D721Med (cell line): ENCODE measurements at regions not wholly inside any gene's neighbourhood (a gene's known extent, or its start where the extent isn't known, plus 50 kb on each side); places are given as distances from the start of the nearest gene placed in this dataset.

Experiments
- DNase-seq: peaks from one replicate; pipeline ENCODE4 v3.0.0; 2011; ENCODE audit warnings: low spot score; ENCODE audit not compliant: insufficient read length
- FAIRE-seq: peaks from 2 replicates; lab custom pipeline; 2011; peaks lifted over from hg19 to GRCh38; lab: Jason Lieb, UNC
- CTCF ChIP-seq: IDR thresholded peaks from 2 replicates; pipeline ENCODE4 v1.5.1; 2012; ENCODE audit warnings: mild to moderate bottlenecking, control low read depth; ENCODE audit not compliant: insufficient read depth; ENCODE audit errors: missing control alignments

GRCh38 chr2:8416001-8416571 is 265.8 kb upstream of the ID2 start:
- DNase-seq (no peak), FAIRE-seq (no peak)
- no peak for TF ChIP-seq CTCF

DNA sequence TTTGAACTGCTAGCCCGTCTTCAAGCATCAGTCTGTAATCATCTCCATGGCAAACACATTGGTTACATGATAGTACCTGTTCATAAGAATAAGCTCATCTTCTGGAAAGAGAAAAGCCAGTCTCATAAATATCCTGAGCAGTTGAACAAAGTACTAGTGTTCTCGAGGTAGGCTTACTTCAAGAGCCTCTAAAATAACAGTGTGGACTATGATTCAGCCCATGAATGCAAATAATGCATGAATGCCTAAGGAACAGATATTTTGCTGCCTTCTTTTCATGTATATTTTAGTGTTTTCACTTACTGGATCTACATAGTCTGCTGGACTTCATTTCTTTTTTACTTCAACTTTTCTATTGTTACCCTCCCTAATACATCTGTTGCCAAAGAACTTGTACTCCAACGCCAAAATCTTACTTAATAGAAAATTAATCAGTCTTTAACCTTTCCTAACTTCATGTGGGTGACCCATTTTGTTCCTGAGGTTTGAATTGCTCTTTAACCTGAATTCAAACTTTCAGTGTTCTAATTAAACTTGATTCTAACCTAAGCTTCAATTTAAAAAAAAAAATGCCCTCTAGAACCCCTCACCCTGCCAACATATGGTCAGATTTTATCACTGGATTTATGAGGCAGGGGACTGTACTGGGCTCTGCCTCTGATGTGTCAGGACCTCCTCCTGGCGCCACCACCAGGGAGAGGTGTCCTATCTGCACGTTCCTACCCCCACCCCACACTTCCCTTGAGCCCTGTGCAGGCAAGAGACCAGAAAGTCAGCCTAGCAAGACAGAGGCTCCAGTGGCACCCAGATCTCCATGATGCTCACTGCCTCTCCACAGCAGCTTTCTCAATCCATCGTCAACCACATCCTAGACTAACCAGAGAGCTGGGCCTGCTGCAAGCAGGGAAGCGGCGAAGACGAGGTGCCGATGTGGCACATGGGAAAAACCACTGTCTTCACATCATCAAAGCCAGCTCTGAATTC is 264.7 kb upstream of the ID2 start:
- FAIRE-seq, result no peak
- DNase-seq, result no peak
- TF ChIP-seq CTCF, result no peak

DNA sequence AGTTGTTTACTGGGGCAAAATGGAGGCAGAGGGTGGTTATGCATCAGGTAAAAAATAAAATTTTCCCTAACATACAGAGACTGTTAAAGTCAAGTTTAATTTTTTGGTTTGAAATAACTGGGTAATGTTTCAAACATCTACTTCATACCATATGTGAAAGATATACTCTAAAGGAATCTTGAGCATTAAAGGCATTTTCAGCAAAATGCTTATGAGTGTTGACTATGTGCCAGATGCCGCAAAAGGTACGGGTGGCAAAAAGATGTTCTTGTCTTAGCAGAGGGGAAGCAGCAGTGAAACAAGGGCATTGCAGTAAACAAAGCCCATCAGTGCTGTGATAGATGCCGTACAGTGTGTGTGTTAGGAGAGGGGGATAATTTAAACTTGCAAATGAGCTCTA is 263.1 kb upstream of the ID2 start:
- FAIRE-seq (no peak), DNase-seq (no peak)
- no peak for TF ChIP-seq CTCF

GRCh38 chr2:8421658-8422449 is 260.0 kb upstream of the ID2 start:
- no peak for FAIRE-seq

GRCh38 chr2:8422450-8422800 is 259.4 kb upstream of the ID2 start:
- no peak for TF ChIP-seq CTCF
- DNase-seq, result no peak
- FAIRE-seq, result no peak

More at GRCh38 chr2:8421658-8422449, 260.0 kb upstream of the ID2 start:
- DNase-seq, result no peak
- no peak for TF ChIP-seq CTCF

DNA sequence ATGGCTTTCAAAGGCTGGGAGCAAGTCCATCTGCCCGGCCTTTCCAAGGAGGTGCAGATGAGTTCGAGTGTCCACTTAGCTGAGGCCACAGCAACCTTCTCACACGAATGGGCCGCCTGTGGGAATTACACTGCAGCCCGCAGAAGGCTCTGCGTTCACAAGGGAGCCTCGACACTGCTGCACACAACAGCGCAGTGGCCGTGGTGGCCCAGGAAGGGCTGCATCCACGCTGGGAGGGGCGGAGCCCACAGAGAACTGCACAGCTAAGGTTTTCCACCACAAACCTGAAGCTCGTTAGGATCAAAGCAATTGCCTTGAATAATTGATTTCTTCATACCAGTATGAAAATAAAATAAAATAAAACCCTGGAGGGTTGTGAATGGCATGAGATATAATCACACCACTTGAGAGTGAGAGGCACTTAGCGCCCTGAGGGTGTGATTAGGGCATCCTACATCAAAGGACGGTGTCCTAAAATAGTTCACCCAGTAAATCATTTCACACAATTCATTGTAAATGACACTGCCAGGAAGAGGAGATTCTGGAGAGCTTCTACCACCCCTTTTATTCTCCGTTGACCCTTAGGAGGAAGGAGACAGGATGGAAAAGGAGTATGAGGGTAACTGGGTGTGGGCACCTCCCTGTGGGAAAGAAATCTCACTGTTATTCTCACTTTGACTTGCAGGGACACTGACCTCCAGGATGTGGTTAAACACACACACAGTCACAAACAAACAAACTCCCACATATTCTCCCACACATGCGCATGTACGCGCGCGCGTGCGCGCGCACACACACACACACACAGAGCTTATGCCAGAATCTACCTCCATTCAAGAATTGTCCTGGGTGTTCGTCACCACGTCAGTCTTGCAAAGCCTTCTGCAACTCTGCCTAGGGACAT is 256.6 kb upstream of the ID2 start:
- no peak for DNase-seq
- FAIRE-seq, result no peak
- no peak for TF ChIP-seq CTCF
